Fibroblast of skin of left quadriceps (primary cell): ENCODE measurements at regions not wholly inside any gene's neighbourhood (a gene's known extent, or its start where the extent isn't known, plus 50 kb on each side); places are given as distances from the start of the nearest gene placed in this dataset.

Experiments
- DNase-seq, 2 experiments: peaks; one replicate each; pipeline ENCODE4 v3.0.0-alpha.2; 2013; ENCODE audit warnings: low read depth in 2 of 2

DNA sequence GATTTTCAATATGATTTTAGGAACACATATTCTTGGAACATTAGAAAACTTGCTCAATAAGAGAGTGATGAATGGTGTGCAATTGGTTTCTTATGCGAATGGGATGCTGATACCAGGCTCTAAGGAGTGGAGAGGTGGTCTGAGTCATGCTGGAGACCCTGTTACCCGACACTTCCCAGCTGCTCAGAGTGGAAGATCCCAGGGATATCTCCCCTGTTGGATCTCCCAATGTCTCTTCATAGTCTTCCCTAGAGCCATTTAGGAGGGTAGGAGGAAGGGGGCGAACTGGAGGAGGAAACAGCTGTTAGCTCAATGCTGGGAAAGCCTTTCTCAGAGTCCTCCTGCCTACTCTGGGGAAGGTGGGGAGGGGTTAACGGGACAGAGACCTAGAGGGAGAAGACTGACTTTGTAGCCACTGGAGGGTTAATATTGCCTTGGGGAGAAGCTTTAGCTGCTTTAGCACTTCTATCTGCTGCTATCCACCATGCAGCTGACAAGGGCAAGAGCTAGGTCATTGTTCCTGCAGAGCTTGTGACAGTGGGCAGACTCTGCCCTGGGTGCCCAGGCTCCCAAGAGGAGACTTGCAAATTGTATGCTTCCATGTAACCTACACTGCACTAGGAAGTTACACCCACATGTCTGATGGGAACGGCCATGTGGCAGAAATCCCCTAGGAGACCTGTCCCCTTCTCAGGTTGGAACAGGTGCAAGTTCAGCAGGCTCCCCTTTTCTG is 301.0 kb downstream of the GADD45G start:
- no peak for DNase-seq

DNA sequence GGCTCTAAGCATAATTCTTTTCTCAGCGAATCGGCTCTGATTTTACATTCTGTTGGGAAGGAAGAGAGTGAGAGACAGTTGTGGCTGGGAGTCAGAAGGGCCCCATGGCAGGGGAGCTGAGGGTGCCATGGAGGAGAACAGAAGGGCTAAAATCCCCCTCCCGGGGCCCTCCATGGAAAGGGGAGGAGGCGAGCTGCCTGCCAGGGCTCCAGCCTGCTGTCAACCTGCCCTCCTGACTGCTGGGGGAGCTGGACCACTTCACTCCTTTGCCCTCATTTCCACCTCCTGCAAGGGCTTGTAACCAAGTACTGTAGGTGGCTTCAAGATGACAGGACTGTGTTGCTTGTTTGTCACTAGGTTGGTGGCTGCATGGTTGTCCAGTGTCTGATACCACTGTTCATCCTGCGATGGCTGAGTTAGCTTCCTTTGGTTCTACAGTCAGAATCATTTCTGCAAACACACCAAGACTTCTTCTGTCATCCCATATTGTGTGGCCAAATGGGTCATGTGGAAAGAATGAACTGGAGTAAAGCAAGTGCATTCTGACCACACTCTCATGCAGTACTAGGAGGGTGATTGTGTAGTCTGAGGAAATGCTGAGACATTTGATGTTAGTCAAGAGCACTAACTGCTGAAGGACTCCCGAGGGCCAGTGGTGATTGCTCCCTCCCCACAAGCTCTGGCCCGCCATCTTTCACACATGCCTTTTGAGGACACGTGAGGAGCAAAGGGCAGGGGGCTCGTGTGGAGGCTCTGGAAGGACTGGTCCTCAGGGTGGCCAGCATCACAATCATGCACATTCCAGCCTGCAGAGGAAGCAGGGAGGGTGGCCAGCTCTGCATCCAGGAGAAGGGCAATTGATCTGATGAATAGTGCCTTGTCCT is 307.2 kb downstream of the GADD45G start:
- no peak for DNase-seq

DNA sequence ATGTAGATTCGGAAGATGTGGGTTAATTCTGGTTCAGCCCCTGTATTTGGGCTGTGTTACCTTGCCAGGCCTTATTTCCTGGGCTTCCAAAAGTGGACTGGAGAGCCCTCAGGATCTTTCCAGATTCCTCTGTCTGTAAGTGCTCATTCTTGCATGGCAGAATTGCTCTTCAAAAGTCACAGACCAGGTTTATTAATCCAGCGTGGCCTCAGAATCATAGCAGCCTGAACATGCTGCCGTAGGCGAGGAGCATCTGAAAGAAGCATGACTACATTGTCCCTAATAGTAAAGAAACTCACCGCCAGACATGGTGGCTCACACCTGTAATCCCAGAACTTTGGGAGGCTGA is 307.8 kb downstream of the GADD45G start:
- no peak for DNase-seq

DNA sequence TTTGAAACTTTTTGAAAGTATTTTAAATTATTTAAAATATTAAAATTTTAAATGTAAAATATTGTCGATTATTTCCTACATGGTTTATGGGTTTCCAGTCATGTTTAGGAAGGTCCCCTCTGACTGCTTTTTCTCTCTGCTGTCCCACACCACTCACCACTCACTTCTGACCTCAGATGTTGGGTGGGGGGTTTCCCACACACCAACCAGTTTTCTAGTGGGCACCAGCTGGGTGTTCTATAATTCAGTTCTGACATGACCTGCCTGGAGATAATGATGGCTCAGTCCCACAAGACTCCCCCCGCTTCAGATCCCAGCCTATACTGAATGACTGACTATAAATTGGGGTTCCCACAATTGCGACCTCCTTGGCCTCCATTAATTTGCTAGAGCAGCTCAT is 310.4 kb downstream of the GADD45G start:
- DNase-seq = no peak

DNA sequence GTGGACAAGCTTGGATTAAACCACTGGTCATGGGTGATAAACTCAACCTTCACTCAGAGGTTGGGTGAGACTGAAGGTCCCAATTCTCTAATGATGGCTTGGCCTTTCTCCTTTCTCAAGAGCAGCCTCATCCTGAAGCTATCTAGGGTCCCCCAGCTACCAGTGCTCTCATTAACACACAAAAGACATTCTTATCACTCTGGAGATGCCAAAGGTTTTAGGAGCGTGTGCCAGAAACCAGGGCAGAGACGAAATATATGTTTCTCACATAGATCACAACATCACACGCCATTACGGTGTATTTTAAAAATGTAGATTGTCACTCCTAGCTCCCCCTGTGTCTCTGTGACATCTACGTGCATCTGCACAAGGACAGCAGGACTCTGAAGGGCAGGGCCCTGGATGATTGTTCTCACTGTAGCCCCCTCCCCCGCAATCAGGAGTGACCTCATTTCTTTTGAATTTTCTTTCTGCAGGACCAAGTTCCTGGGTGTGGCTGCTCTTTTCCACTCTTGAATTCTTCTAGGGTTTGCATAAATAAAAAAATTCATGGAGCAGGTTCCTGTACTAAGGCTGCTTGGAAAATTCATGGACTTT is 311.3 kb downstream of the GADD45G start:
- DNase-seq = no peak

DNA sequence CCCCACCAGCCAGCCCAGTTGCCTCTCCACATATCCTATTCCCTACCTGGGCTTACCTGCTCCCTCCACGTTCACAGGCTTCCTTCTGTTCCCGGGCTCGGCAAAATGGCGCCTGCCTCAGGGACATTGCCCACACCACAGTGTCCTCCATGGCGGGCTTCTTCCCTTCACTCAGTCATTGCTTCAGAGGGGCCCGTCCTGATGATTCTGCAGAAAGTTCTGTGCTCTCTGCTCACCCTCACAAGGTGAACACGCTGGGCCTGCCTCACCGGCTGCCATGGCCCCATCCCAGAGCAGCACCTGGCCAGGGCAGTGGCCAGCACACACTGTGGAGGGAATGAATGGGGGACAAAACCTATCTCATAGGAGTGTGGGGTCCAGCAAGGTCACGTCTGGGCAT is 313.0 kb downstream of the GADD45G start:
- DNase-seq = no peak

DNA sequence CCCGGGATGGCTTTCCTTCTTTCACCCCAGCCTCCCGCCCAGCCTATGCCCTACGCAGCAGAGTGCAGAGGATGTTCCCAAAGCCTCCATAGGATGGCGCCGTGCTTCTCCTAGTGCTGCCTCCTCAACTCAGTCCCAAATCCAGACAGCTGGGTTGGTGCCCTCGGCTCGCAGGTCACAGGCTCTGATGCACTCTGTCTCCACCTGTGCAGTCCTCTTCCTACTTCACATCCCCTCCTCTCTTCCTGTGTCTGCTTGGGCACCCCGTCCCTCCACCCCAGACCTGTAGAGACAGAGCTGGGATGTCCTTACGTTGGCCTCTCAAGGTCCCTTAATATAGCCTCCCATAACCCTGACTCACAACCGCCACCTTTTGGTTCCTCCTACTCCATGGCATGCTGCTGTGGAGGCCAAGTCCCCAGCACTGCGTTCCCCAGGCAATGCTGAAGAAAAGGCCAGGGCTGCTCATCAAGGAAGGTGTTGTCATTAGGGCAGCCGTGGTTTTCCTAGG is 314.4 kb downstream of the GADD45G start:
- DNase-seq = no peak

DNA sequence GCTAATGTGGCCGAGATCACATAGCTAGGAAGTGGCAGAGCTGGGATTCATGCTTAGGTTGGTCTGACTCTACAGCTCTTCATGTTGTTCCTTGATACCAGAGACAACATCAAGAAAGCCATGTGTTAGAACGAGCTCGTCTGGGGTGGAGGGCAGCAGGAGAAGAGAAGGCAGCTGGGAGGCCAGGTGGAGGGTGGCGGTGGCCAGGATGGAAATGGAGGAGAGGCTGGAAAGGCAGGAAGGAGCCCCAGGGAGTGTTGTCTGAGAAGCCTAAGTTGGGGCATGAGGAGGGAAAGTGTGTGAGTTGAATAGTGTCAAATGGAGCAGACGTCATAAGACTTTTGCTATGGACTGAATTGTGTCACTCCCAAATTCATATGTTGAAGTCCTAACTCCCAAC is 315.3 kb downstream of the GADD45G start:
- DNase-seq = no peak

DNA sequence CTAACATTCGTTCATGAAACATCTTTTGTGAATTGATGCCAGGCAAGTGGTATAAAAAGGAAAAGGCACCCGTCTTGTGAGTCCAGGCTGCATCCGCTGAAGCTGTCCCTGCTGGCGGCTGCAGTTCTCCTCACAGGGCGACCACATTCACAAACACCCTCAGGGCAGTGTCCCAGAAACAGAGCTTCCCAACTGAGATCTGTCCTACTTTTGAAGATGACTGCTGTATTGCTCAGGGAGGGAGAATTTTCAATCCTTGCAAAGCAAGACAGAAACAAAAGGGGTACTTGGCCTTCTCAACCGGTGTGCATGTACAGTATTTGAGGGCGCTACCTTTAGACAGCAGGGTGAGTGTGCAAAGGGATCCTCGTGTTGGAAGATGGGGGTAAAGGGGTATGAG is 316.1 kb downstream of the GADD45G start:
- DNase-seq = no peak

DNA sequence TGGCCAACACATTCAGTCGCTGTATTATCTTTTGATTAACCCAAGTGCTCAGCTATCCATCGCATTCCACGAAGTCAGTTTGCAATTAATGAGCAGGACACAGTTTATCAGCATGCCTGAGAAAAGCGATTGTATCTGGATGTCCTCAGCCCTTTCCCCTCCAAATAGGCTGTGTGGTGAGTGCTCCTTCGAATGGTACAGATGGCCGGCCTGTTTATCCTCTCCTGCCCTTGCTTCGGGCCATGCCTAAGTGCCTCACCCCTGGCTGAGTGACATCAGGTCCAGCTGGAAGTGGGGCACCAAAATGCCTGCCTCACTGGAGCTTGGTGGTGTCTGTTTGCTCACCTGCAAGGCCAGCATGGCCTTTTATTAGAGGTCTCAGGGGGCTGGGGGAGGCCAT is 317.3 kb downstream of the GADD45G start:
- DNase-seq = no peak

DNA sequence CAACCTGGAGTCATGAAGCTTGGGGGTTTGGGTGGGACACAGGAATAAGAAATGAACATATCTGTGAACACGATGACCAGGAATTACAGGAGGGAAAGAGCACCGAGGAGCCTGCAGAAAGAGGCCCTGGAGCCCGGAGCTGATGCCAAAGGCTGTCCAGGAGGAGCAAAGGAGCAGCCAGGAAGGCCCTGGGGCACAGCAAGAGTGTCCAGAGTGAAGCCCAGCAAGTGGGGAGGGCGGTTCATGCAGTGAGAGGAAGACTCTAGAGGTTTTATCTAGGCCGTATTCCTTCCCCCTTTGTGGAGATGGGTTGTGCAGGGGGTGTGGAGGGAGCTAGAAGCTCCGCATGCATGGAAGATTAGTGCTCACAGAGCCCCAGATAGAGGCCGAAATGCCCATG is 318.4 kb downstream of the GADD45G start:
- no peak for DNase-seq

DNA sequence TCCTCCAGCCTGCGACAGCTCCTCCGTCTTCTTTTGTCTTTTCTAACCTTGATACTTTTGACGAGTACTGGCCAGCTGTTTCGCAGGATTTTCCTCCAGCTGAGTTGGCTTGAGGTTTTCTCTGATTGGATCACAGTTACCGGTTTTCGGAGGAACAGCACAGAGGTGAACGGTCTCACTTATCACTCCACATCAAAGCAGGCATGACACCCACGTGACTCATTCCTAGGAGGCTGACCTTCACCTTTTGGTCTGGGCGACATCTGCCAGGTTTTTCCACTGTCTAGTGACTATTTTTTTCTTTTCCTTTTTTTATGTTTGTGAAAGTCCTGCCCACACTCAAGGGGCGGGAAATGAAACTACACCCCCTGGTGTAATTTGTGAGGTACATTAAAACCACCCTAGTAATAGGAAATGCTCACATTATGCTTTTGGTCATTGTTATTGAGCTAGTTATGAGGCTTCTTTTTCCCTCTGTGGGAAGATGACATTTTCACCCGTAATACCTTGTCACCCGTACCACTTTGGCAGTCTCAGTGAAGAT is 319.2 kb downstream of the GADD45G start:
- DNase-seq = no peak

DNA sequence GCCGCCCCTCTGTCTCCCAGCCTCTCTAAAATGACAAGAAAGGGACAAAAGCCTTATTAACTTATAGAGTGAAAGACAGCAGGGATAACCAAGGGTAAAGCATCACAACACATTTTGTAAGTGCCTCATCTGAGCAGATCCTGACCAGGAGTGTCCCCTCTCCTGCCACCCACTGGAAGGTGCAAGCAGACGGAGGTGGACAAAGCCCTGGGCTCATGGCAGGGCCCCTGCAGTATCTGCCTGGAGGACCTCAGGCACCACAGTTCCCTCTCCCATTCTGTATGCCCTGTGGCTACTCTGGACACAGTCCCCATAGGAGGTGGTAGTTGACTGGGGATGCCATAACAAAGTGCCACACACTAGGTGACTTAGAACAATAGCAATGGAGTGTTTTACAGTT is 319.8 kb downstream of the GADD45G start:
- no peak for DNase-seq

DNA sequence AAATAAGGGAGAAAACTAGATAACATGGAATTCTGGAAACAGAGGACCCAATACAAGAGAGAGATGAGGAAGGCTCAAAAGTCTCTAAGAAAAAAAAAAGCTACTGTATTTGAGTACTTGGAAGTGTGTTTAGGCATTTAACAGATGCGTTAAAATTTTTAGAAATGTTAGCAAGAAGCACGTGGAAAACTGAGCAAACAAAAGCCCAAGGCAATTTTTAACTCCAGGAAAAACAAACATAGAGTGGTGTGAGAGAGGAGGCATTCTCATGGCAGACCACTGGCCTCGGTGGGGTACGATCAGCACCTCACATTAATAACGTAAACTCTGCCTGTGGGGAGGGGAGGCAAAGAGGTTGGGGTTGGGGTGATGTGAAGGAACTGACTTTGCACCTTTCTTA is 321.4 kb downstream of the GADD45G start:
- no peak for DNase-seq

DNA sequence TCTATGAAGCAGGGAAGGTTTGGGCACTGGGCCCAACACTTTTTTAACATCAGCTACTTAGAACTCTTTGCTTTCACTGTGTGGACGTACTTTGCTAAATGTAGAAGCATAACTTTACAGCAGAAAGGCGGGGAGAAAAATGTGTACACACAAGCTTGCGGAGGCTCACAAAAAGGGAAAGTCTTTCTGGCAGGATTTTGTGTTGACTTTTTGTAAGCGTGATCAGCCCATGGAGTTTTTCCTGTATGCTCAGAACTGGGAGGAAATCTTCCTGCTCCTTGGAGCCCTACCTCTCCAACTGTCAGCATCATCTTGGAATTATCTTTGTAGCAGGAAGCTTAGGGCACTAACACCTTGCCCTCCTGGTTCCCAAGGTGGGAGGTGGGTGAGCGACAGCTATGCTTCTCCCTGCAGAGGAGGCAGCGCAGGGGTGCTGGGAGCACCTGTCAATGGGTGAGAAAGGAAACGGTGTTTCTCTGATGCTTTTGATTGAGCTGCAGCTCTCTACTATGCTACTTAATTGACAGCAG is 321.9 kb downstream of the GADD45G start:
- no peak for DNase-seq

DNA sequence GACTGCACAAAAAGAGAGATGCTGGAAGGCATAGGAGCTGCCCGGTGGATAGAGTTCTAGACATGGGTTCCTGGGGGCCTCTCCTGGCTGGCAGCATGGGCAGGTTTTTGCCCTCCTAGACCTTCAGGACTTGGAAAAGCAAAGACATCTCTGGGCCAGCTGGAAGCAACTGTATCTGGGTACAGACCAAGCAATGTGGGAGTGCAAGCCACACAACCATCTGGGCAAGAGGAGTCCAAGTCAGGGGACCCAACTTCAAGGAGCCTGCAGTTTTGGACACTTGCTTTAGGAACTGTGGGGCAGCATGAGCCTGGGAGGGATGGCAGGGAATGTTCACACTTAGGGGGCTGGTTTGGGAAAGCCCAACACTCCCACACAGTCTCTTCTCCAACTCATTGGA is 323.3 kb downstream of the GADD45G start:
- no peak for DNase-seq

DNA sequence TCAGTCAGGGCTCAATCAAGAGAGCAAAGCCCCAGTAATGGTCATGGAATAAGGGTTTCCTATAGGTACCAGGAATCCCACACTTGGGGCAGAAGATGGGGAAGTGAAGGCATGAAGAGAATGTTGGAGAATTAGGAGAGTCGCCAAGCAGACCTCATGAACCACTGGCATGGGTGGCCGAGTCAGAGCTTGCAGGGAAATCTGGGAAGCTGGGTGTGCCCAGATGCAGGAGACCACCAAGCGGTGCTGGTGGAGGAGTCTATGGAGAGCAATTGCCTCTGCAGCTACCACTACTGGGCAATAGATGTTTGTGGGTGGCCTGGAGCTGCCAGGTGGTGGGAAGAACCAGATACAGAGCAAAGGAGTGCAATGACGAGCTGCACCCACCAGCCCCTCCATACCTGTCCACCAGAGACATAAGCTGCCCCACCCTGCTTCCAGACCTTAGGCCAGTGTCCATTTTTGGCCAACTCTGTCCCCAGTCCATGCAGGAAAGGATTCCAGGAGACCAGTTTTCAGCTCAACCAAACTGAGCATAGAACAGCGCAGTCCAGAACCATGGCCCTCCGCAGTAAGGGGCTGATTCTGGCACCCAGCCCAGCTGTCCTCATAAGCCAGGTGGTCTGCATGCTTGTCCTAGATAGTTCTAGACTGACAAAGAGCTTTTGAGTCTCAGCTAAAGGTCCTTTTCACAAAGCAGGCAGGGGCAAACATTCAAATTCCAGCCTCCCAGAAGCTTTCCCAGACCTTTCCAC is 323.9 kb downstream of the GADD45G start:
- no peak for DNase-seq

DNA sequence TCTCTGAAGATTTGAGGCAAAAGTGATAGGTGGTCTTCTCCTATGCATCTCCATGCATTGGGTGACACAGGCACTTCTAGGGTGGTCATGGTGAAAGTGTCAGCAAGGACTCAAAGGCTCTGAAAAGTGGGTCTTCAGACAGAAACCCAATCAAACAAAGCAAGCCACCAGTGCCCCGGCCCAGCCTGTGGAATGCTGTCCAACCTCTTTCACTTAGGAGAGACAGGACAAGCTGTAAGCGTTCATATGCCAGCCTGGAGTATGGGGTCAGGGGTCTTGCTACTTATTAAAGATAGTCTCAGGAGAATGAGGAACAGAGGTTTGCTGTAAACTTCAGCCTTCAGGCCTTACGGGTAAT is 324.5 kb downstream of the GADD45G start:
- DNase-seq = no peak

DNA sequence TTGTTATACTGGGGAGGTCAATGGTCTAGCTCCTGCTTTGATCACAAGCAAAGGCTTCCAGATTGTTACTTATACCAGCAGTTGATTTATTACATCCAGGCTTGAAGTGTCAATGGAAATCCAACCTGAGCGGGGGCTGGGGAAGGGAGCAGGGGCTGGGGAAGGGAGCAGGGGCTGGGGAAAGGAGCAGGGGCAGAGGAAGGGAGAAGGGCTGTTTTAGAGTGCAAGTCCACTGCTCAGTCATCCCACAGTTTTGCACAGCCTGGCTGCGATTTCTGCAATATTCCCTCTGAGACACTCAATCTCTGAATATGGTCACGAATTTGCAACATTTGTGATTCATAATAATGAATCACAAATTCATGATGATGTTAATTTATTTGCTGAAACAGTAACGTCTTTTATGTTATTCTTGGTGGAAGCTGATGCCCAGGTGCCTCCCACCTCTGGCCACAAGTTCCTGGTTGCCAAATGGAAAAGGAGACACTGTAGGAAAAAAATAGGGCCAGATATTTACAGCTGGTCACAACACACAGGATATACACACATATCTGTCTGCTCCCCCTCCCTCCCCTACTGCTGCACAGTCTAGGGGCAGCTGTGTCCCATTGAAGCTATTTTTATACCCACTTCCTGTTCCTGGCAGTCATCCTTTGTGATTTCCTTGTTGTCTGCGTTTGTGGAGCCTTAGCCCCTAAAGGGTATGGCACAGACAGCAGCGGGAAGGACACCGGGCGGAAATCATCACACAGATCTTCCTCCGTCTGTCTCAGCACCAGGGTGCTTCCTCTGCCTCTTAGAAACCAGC is 325.1 kb downstream of the GADD45G start:
- peak in 1 of 2 experiments; percentile 36 for DNase-seq

DNA sequence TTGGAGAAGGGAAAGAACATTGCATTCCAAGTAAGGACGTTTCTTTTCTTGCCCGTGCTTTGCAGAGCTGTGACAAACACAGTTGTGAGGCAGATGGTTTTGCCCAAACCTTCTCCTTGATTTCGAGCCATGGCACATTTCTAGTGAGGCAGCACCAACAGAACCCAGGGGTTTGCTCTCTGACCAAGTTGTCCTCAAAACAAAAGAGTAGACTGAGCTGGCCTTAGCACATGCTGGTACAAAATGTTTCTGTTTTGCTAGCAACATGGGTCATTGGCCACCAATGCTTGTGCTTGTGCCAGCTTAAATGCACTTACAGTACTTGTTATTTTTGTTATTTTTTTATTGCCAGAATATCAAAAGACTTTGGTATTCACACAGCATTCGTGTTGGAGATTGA is 328.8 kb downstream of the GADD45G start:
- DNase-seq = no peak

DNA sequence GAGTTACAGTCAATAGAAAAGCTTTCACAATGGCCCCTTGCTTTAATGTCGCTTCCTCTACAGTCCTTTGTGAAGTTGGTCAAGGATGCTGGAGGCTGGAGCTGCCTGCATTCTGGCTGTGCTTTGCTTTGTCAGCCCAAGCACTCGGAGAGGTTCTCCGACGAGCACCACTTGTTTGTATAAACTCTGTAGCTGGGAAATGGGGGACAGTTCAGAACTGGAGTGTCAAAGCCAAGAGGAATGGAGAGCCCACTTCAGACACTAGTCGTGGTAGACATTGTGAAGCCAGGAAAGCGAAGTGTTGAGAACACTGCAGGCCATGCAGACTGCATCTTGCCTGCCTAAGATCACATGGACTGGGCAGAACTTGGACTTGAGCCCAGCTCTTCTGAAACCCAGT is 330.3 kb downstream of the GADD45G start:
- no peak for DNase-seq
